NCI-H69 (cell line): ENCODE measurements at regions not wholly inside any gene's neighbourhood (a gene's known extent, or its start where the extent isn't known, plus 50 kb on each side); places are given as distances from the start of the nearest gene placed in this dataset.
"Not testable (repeated sequence)": the region's sequence is repeated elsewhere in the genome, so short reads cannot be mapped to it uniquely, and the experiment has no call there.

Experiments used
- DNase-seq: peaks from one replicate; lab custom pipeline; 2025; lab: John Stamatoyannopoulos, UW

GRCh38 chr2:142757111-142757510 is 120.4 kb upstream of the KYNU start:
- no peak for DNase-seq

- no peak for DNase-seq
Measured at GRCh38 chr2:142756430-142756829, 121.0 kb upstream of the KYNU start.

GRCh38 chr2:142755191-142755590 is 122.3 kb upstream of the KYNU start:
- no peak for DNase-seq

DNA sequence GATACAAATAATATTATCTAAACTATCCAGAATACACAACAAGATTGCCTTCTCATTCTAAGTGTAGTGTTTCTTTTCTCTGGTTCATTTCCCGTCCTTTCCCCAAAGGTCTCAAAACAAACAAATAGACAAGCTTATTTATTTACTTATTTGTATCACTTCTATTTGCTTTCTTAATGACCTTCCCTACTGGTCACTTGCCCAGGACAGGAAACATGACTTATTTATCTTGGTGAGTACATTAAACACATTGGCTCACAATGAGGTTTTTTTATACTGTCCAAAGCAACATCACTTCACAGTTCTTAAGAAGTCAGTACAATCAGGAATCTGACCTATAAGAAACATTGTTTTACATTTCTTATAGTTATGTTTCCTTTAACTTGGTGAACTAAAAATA is 123.3 kb upstream of the KYNU start:
- DNase-seq = no peak

DNA sequence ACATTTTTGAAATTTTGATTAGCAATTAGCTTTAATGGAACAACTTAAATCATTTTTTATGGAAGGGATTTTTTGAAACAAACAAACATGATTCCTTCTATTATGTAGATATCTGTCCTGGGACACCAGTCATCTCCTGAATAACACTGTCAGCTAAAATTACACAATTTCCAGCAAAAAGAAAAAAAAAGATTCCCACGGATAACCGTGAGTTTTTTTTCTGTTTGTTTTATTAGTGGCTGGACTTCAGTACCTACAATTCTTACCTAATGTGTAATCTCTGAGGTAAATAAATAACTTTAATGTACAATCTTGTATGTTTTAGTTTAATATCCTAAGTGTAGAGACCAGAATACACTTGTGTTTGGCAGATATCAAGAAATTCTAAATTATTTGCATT is 126.6 kb upstream of the KYNU start:
- DNase-seq = no peak

DNA sequence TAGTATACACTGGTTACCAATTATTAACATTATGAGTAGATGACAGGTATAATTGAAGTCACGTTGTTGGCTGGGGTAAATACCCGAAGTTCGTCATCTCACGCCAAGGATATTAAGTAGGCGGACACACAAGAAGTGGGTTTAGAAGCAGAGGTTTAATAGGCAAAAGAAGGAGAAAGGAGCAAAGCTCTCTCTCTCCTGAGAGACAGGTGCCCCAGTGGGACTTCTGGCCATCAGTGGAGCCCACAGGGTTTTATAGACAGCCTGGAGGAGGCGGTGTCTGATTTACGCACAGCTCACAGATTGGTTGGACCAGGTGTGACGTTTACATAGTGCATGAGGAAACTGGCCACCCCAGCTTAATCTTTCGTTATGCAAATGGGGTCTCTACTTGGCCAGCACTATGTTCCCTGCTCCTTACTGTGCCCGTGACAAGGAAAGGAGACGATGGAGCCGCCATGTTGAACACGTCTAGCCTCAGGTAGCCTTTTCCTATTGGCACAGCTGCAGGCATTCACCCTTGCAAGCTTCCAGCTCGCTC is 128.8 kb upstream of the KYNU start:
- no peak for DNase-seq

DNA sequence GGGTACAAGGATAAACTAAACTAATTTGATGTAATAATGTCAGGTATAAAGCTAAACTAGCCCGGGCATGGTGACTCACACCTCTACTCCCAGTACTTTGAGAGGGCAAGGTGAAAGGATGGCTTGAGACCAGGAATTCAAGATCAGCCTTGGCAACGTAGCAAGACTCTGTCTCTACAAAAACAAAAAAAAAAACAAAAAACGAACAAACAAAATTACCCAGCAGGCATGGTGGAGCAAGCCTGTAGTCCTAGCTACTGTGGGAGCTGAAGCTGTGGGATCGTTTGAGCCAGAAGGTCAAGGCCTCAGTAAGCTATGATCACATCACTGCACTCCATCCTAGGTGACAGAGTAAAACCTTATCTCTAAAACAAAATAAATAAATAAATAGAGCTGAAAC is 131.8 kb upstream of the KYNU start:
- DNase-seq = no peak

DNA sequence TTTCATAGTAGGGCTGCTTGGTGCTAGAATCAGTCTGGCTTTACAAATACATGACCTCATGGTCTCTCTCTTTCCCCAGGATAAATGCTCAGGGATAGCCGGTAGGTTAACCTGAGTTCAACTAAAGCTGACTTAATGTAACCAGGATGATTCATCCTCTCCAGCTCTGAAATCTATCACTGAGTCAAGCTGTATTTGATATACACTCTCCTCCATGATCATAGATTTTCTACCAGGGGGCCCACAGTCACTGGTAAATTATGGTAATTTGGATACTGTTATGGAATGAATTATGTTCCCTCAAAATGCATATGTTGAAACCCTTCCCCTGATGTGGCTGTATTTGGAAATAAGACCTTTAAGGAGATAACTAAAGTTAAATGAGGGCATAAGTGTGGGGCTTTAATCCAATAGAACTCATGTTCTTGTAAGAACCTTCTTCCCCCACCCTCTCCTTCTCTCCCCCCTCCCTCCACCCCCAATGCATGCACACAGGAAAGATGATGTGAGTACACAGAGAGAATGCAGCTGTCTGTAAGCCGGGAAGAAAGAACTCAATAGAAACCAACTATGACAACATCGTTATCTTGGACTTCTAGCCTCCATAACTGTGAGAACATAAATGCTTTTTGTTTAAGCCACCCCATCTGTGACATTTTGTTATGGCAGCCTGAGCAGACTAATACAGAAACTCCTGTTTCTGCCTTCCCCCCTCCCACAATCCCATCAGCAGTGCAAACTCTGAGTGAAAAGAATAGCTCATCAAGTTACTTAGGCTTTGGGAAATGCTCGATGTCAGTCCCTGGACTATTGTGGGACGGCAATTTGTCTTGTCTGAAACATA is 134.9 kb upstream of the KYNU start:
- no peak for DNase-seq

DNA sequence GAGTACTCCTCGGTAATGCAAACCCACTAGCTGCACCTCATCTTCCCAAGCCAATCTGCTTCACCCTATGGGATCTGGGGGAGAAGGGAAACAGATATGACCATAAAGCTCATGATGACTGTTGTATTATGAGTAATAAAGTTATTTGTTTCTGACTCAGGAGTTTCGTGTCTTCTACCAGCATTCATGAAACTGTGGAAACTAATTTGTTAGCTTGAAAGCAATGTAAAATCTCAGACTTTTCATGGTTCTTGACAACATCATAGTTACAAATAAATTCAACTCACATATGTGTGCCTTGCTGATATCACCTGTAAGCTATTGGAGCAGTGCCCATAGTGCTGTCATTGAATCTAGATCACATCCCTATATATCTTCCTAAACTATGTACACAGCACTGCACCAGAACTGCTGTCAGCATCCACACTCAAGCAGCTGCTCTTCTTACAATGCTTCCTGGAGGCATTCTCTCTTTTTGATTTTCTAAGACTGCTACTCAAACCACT is 135.6 kb upstream of the KYNU start:
- DNase-seq = no peak

DNA sequence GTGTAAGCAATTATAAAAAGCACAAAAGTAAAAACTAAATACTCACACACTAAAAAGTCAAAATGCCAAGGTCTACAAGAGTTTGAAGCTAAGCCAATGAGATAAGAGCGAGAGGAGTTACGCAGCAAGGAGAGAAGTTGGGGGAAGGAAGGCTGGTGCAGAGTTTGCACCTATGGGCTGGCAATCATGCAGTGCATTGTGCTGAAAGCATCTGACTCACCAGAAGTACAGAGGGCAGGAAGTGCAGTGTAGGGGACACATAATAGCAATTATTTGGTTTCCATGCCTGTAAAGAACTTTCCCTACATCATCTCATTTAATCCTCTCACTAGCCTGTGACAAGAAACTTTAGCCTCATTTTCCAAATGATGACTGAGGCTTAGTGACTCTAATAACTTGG is 142.7 kb upstream of the KYNU start:
- DNase-seq = no peak

GRCh38 chr2:142734231-142734630 is 143.2 kb upstream of the KYNU start:
- DNase-seq = no peak

DNA sequence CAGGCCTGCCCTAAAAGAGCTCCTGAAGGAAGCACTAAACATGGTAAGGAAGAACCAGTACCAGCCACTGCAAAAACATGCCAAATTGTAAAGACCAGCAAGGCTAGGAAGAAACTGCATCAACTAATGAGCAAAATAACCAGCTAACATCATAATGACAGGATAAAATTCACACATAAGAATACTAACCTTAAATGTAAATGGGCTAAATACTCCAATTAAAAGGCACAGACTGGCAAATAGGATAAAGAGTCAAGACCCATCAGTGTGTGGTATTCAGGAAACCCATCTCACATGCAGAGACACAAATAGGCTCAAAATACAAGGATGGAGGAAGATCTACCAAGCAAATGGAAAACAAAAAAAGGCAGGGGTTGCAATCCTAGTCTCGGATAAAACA is 147.7 kb upstream of the KYNU start:
- DNase-seq = not testable (repeated sequence)

DNA sequence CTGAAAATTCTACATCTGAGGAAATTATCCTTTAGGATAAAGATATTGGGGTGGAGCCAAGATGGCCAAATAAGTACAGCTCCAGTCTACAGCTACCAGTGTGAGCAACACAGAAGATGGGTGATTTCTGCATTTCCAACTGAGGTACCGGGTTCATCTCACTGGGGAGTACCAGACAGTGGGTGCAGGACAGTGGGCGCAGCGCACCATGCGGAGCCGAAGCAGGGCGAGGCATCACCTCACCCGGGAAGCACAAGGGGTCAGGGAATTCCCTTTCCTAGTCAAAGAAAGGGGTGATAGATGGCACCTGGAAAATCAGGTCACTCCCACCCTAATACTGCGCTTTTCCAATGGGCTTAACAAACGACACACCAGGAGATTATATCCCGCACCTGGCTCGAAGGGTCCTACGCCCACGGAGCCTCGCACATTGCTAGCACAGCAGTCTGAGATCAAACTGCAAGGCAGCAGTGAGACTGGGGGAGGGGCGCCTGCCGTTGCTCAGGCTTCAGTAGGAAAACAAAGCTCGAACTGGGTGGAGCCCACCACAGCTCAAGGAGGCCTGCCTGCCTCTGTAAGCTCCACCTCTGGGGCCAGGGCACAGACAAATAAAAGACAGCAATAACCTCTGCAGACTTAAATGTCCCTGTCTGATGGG is 149.5 kb upstream of the KYNU start:
- not testable (repeated sequence) for DNase-seq

DNA sequence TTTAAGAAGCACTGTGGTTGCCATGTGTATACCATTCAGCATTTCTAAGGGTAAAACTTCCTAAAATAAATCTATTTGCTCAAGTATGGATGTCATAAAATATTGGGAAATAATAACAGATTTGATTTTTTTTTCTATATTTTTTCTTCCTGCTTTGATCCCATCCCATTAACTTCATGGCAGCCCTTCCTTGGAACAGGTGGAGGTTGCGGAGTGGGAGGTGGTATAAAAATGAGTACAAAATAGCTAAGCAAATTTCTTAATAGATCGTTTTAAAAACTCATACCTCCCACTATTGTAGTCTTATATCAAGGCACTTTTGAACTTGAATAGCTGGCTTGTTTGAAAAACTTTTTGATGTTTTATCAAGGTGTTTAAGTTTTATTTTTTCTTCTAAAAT is 152.1 kb upstream of the KYNU start:
- no peak for DNase-seq

DNA sequence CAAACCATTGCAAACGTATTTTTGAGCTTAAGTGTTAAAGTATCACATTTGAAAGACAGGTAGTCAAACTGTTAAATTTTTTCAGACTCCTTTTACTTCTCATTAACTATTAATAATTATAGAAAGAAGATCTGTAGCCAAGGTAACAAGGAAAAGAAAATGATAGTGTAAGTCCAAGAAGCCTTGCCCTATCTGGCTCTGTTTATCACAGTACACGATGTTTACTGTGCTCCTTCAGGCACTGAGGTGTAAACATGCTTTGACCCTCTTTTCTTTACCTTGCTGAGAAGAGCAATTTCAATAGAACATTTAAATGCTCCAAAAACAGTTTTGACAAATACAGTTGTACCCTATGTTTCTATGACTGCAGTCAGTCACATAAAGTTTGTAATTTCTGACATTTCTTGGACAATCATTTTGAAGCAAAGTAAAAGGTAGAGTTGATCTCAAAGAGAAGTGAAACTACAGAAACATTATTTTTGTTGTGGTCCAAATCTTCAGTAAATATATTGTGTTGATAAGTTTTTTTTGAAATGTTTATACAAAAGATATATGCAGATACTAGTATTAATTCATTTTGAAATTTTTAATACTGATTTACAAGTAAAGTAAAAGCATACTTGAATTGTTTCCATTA is 152.6 kb upstream of the KYNU start:
- no peak for DNase-seq

DNA sequence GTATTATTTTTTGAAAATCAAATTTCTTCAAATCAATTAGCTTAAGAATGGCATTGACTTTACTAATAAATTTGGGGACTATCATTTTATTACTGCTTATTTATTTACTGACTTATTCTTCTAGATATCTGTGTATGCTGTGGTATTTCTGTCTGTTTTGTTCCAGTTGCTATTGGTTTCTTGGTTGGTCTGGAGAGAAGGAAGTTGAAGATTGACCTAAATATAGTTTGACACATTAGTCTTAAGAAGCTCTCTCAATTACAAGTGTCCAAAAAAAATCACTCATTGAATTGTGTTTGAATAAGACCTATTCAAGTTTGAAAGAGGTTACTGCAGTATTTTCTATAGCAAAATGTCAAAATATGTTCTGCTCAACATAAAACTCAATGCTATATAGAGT is 153.3 kb upstream of the KYNU start:
- DNase-seq = no peak

DNA sequence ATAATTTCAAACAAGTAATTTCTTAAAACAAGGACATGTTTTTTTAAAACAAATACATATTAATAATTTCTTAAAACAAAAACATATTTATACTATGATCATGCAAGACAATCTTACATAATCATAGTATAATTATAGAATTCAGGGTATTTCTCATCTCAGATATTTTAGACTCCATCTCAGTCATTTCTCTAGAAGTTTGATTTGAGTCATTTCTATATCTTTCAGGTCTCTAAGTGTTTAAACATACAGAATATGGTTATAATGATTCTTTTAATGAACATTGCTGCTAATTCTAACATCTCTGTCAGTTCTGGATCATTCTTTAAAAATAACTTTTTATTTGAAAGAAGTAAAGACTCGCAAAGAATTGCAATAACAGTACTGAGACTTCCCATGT is 154.2 kb upstream of the KYNU start:
- DNase-seq = no peak

DNA sequence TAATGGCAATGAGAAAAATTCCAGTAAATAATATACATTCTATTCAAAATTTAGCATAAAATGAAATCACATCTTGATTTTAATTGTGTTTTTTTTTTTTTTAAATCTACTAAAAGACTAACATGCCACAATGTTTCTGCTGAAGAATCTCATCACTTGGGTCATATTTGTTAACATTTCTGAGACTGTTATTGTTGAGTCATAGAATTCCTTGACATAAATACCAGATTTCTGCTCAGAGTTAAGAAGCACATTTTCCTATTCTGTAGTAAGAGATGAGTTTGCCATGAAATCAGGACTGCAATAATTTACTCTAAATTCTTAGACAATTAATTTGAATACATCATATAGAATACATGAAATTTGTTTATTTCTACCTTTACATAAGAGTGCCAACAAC is 154.9 kb upstream of the KYNU start:
- no peak for DNase-seq

- DNase-seq = no peak
Measured at GRCh38 chr2:142722086-142722485, 155.4 kb upstream of the KYNU start.

DNA sequence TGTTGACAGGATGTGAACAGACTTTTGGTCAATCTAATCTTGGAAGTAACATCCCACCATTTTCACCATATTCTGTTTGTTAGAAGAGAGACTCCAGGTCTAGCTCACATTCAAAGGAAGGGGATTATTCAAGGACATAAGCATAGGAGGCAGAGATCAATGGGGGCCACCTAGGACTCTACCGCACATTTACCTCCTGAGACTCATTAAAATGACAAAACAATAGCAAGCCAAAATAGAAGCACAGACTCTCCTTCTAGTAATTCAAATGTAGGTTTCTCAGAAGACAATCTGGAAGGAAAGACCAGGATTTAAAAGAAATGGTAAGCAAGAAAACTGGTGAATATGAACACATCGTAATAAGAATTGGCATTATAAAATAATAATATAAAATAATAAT is 156.4 kb upstream of the KYNU start:
- no peak for DNase-seq

DNA sequence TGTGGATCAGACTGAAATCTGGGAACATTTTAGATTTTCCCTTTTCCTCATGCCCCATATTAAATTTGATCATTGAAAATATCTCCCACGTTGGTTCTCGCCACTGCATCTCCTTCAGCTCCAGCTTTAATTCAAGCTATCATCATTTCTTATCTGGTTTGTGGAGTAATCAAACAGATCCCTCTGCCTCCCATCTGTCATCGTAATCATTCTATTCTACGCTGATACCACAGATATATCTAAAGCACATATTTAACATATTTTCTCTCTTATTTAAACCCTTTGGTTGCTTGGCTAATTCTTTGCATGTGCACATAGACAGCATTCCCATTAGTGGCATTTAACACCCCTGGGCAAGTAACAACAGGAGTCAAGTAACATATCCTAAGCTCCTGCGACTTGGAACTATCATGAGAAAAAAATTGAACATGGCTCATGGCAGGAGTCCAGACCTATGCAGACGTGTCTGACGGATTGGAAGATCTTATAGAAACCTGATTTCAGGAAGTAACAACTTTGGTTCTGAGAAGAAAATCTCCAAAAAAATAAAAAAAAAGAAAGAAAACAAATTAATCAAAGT is 158.8 kb upstream of the KYNU start:
- no peak for DNase-seq

DNA sequence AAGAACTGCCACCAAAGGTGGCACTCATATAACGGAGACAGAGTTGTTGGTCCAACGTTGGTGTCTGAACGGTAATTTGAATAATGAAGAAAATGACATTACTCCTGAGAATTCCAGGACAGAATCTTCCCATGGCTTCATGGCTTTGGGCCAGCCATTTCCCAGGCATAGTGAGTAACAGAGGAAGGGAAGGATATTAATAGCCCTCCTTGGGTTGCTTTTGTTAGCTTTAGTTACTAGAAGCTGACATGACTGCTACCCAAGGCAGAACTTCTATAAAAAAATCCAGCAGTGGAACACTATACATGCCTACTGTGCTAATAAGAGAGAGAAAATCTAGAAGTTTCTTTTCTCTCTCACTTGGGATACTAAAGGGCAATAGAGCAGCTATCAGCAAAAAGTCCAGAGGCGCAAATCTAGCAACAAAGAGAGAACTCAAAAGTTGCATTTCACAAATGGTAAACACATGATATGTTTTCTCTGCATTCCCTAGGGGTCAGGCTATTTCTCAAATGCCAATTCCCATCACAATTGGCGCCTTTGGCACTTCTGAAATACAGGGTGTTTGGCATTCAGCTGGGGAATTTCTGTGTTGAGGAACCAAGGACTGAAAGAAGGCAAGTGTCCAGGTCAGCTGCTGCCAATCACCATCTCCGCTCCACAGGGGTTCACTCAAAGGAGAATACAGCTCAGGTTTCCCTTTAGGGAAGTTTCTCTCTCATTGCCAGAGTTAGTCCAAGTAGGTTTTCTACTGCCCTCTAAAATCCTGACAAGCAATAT is 160.8 kb upstream of the KYNU start:
- DNase-seq = no peak
